IPS-15b (cell line): ENCODE measurements at regions not wholly inside any gene's neighbourhood (a gene's known extent, or its start where the extent isn't known, plus 50 kb on each side); places are given as distances from the start of the nearest gene placed in this dataset.

ENCODE experiments used
- H3K27me3 ChIP-seq: one replicate; pipeline ENCODE4 v1.6.1; 2013; ENCODE audit warnings: low read length; ENCODE audit not compliant: control insufficient read depth, insufficient read depth
- H3K36me3 ChIP-seq: one replicate; pipeline ENCODE4 v1.6.1; 2013; ENCODE audit warnings: low read length; ENCODE audit not compliant: control insufficient read depth, insufficient read depth
- H3K4me1 ChIP-seq: one replicate; pipeline ENCODE4 v1.6.1; 2013; ENCODE audit warnings: mild to moderate bottlenecking, low read length; ENCODE audit not compliant: control insufficient read depth, insufficient read depth
- H3K4me3 ChIP-seq: one replicate; pipeline ENCODE4 v1.5.1; 2013; ENCODE audit warnings: low read depth, low read length
- H3K9ac ChIP-seq: one replicate; pipeline ENCODE4 v1.6.1; 2013; ENCODE audit warnings: low read depth, mild to moderate bottlenecking, low read length
- H3K9me3 ChIP-seq: one replicate; pipeline ENCODE4 v1.6.1; 2013; ENCODE audit warnings: mild to moderate bottlenecking, low read length; ENCODE audit not compliant: control insufficient read depth, insufficient read depth

DNA sequence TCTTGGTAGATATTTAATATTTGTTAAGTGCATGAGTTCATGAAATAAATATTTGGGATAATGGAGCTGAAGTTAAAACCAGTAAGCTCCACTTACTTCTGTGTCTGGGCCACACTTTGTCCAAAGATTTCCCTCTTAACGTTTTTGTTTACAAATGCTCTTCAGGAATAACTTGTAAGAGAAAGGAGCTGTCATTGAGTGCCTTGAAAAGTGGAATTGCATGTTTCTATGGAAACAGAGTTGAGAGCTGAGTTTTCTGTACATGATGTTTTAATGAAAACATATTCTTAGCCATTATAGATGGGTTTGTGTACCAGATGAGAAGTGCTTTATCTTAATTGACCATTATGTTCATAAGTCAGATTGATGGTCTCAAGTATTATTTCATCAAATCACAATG is 1045.4 kb upstream of the EEF2KMT start:
- Histone ChIP-seq H3K4me1 (peaks cover 3% of the 10 kb centered on the region), H3K9ac (no peak overlapping the region), H3K27me3 (no peaks in the 10 kb centered on the region), H3K4me3 (no peak overlapping the region), H3K36me3 (no peaks in the 10 kb centered on the region), H3K9me3 (no peaks in the 10 kb centered on the region)

DNA sequence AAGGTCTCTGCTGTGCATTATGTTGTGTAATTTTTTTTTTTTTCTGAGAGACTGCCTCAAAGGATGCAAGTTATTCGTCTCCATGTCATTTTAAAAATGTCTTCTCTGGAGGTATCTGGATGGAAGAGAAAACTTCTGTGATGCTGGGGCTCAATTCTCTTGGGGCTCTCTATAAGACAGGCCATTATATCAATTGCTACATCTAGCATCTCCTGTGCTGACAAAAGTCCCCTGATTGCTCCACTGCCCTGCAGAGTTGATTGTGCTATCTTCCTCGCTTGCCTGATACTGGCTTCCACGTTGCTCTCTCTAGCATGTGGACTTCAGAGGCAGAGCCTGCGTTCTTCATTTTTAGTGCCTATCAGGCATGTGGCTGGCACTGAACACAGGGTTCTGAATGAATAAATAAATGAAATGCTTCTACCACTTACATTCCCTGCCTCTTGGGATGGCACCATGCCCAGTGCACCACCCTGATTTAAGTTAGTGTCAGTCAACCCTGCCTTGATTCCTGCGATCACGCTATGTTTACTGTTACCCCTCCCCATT is 1035.5 kb upstream of the EEF2KMT start:
- Histone ChIP-seq H3K9ac (no peak overlapping the region), H3K4me3 (no peak overlapping the region), H3K4me1 (no peaks in the 10 kb centered on the region), H3K36me3 (no peaks in the 10 kb centered on the region), H3K9me3 (no peaks in the 10 kb centered on the region), H3K27me3 (no peaks in the 10 kb centered on the region)

DNA sequence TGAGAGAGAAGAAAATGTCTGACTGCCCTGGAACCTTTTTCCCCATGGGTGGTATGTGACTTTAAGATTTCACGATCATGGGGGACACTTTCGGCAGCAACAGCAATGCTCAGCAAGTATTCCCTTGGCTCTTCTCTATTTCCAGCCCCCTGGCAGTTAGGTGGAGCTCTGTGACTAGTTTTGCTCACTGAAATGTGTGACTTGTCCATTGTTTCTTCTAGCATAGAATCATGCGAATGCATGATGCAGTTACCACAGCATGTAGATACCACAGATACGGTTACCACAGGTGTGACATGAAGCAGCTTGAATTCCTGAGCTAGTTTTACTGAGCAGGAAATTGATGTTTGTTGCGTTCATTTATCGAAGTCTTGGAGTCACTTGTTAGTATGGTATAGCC is 1034.5 kb upstream of the EEF2KMT start:
- Histone ChIP-seq H3K27me3 (no peaks in the 10 kb centered on the region), H3K9ac (no peak overlapping the region), H3K9me3 (no peaks in the 10 kb centered on the region), H3K4me1 (no peaks in the 10 kb centered on the region), H3K36me3 (no peaks in the 10 kb centered on the region), H3K4me3 (no peak overlapping the region)

DNA sequence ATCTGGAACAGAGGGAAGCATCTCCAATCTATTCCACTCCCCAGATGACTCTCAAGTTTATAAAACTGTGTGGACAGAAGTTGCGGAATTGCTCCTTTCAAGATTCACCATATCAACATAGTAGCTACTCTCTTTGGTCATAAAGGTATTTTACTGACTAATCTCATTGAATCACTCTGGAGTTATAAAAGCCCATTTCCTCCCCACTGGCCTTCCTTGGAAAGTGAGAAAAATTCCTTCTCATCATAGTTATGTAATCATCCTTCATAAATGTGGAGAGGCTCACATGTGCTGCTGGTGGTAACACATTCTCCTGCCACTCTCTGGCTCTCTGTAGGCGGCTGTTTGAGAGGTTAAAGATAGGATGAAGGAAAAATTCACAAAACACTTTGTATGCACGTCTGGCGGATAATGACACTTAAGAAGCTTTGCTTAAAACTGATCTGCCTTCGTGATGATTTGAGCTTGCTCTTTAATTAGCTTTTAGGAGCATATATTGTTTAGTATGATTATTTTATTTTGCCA is 1034.0 kb upstream of the EEF2KMT start:
- Histone ChIP-seq H3K4me1 (no peaks in the 10 kb centered on the region), H3K9me3 (no peaks in the 10 kb centered on the region), H3K4me3 (no peak overlapping the region), H3K36me3 (no peaks in the 10 kb centered on the region), H3K9ac (no peak overlapping the region), H3K27me3 (no peaks in the 10 kb centered on the region)

DNA sequence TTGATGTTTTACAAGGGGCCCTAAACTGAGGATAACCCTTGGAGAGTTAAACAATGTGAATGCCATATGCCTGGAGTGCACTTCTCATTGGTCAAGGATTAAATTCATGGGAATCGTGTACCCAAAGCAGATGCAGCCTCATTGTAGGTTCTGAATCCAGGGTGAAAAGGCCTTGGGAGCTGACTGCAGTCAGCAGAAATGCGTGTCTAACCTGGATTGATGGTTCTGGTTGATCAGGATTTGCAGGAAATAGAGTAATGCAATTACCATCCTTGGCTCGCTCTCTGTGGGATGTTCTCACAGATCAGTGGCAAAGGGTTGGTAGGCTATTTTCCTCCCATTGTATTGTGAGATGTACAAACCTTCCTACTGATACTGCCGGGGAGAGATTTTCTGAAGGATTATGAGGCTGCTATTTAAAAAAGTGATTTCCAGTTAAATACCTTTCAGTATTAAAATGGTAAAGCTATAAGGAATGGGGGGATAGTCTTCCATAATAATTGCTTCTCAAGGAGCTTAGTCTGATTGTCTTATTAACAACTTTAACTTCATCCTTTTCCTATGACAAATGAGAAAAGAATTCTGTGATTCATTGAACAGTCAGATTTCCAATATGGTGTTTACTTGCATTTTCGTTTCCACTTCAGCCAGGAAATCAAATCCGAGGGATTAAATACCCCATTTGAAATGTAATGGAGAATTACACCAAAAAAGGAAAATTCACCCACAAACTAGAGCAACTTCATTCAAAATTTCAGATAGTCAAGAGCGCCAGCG is 1028.1 kb upstream of the EEF2KMT start:
- Histone ChIP-seq H3K36me3 (no peaks in the 10 kb centered on the region), H3K9me3 (no peaks in the 10 kb centered on the region), H3K4me1 (peaks cover 9% of the 10 kb centered on the region), H3K27me3 (no peaks in the 10 kb centered on the region), H3K4me3 (no peak overlapping the region), H3K9ac (no peak overlapping the region)

DNA sequence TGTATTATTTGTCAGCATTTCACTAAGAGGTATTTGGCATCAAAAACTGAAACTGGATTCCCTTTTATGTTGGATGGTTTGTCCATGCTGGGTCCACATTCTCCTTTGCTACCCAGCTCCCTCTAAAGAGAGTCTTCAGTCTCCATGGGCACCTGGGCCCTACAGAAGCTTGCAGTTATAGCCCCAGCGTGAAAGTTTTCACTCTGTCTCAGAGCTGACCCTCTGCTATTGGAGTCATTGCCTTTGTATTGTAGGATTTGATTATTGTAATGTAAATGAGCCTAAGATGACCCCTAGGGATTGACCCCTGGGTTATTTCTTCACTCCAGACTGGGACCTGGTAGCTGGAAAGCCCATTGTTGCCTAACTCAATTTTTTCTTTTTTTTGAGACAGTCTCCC is 1026.5 kb upstream of the EEF2KMT start:
- Histone ChIP-seq H3K9ac (no peak overlapping the region), H3K36me3 (no peaks in the 10 kb centered on the region), H3K9me3 (no peaks in the 10 kb centered on the region), H3K4me3 (no peak overlapping the region), H3K4me1 (peaks cover 9% of the 10 kb centered on the region), H3K27me3 (no peaks in the 10 kb centered on the region)

DNA sequence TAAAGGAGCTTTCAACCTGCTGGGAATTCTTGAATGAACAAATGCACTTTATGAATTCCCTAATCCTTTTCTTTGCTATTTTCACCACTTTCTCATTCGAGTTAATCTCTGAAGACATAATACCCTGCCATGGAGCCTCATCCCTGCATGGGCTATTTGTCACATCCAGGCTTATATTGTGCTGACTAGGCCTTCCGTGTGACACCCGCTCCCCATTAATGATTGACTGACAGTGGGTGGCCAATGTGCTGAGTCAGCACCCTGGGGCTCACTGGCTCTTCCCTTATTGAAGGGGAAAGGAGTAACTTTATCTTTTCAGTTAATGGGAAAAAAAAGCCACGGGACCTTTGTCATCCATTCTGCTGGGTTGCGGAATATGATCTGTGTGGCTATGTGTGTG is 1024.8 kb upstream of the EEF2KMT start:
- Histone ChIP-seq H3K4me3 (no peak overlapping the region), H3K4me1 (peaks cover 9% of the 10 kb centered on the region), H3K36me3 (no peaks in the 10 kb centered on the region), H3K9ac (no peak overlapping the region), H3K9me3 (no peaks in the 10 kb centered on the region), H3K27me3 (no peaks in the 10 kb centered on the region)

DNA sequence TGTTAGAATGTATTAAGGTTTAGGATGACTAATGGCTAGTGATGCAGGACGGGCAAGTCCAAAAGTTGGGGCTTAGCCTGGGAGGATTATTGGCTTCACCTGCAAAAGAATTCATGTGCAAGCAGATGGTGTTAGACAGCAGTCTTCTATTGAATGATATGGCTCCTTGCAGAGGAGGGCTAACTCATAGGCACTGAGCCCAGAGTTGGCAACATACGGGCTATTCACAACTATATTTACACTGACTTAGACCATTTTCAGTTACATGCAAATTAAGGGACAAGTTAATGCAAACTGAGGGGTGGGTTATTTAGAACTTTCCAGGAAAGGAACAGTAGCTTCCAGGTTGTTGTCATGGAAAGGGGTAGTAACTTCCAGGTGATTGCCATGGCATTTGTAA is 1017.1 kb upstream of the EEF2KMT start:
- Histone ChIP-seq H3K4me1 (peaks cover 6% of the 10 kb centered on the region), H3K36me3 (no peaks in the 10 kb centered on the region), H3K4me3 (no peak overlapping the region), H3K9me3 (no peaks in the 10 kb centered on the region), H3K27me3 (no peaks in the 10 kb centered on the region), H3K9ac (no peak overlapping the region)

DNA sequence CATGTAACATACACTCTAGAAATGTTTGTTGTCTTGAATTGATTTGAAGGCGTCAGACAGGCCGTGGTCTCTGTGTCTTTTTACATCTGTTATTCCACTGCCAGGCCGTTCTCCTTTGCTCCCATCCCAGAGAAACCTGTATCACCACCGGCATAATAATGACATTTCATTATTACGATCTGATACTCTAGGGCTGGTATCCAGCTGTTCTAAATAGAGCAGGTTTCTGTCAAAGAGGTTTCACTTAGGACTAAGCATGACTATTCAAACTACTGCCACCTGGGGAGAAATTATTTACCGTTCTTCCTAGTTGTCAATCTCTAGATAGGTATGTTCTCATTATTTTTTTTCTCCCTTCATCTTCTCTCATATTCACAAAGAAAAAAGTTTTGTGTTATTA is 1016.2 kb upstream of the EEF2KMT start:
- no peak overlapping the region for H3K9ac ChIP-seq
- no peak overlapping the region for H3K4me3 ChIP-seq
- no peaks in the 10 kb centered on the region for H3K27me3 ChIP-seq
- no peaks in the 10 kb centered on the region for H3K9me3 ChIP-seq
- H3K4me1 ChIP-seq, result peaks cover 6% of the 10 kb centered on the region
- no peaks in the 10 kb centered on the region for H3K36me3 ChIP-seq

DNA sequence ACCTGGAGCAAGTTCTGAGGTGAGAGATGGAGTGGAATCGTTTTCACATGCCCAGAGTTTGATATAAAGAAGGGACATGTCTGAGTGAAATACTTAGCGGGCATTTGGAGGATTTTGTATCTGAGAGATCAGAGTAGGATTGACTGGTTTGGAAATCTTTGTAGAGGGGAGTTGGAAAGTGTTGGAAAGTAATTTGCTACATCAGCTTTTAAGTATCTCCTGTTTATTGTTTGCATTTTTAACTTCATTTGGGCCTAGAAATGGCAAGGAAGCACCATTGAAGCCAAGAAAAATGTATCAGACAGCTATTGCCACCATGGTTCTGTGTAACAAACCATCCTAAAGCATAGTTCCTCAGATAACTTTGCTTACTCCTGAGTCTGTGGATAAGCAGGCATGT is 1015.1 kb upstream of the EEF2KMT start:
- H3K9ac ChIP-seq, result no peak overlapping the region
- H3K4me1 ChIP-seq, result peaks cover 6% of the 10 kb centered on the region
- H3K4me3 ChIP-seq, result no peak overlapping the region
- no peaks in the 10 kb centered on the region for H3K9me3 ChIP-seq
- H3K36me3 ChIP-seq, result no peaks in the 10 kb centered on the region
- no peaks in the 10 kb centered on the region for H3K27me3 ChIP-seq

DNA sequence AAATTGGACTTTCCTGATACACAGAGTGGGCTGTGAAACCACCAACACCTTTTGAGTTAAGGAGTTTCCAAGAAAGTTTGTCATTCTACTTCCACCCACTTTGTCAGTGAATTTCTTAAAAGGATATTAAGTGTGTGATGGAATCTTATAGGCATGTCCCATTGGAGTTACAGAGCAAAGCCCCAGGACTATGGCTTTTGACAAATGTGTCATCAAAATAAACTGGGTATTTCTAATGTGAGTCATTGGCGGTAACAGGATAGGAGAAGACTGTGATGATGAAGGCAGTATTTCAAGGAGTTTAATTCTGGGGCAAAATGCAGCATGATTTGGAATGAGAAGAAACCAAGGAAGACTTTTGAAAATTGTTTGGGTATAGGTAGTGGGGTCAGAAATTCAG is 1013.8 kb upstream of the EEF2KMT start:
- no peaks in the 10 kb centered on the region for H3K36me3 ChIP-seq
- peaks cover 6% of the 10 kb centered on the region for H3K4me1 ChIP-seq
- H3K9ac ChIP-seq, result no peak overlapping the region
- H3K9me3 ChIP-seq, result no peaks in the 10 kb centered on the region
- no peaks in the 10 kb centered on the region for H3K27me3 ChIP-seq
- no peak overlapping the region for H3K4me3 ChIP-seq

DNA sequence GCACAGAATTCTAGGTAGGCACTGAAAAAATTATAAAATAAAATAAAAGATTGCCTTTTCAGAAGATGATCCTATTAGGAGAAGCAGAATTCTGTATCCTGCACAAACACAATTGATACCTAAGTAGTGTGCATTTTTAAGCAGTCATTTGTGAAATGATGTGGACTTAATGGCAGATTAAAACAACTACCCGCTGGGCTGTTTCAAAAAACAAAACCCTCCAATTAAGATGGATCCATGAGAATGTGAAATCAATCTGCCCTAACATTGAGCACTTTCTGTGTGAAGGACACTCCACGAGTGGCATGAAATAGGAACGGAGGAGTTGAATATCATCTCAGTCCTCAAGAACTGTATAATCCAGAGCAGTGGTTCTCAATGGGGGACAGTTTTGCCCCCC is 1012.8 kb upstream of the EEF2KMT start:
- peaks cover 6% of the 10 kb centered on the region for H3K4me1 ChIP-seq

More for the DNA sequence above, 1012.8 kb upstream of the EEF2KMT start:
- Histone ChIP-seq H3K9me3 (no peaks in the 10 kb centered on the region), H3K9ac (no peak overlapping the region), H3K27me3 (no peaks in the 10 kb centered on the region), H3K36me3 (no peaks in the 10 kb centered on the region), H3K4me3 (no peak overlapping the region)
